GM12864 (cell line): ENCODE measurements at regions not wholly inside any gene's neighbourhood (a gene's known extent, or its start where the extent isn't known, plus 50 kb on each side); places are given as distances from the start of the nearest gene placed in this dataset.

ENCODE experiments used
- DNase-seq: peaks from one replicate; pipeline ENCODE4 v3.0.0-alpha.2; 2011; ENCODE audit warnings: low read depth
- H3K4me3 ChIP-seq: 2 replicates; pipeline ENCODE4 v1.5.1; 2011; ENCODE audit warnings: mild to moderate bottlenecking, low read depth, low read length, control low read depth
- CTCF ChIP-seq: IDR thresholded peaks from 2 replicates; pipeline ENCODE4 v1.5.1; 2011; ENCODE audit warnings: low read depth, mild to moderate bottlenecking, moderate library complexity, low read length, control low read depth, inconsistent platforms; ENCODE audit errors: missing control alignments

GRCh38 chr11:98549571-98549970 is 471.2 kb upstream of the CNTN5 start:
- no peak for TF ChIP-seq CTCF
- DNase-seq, result no peak
- no peak overlapping the region for H3K4me3 ChIP-seq

GRCh38 chr11:98559961-98560360 is 460.8 kb upstream of the CNTN5 start:
- no peak overlapping the region for H3K4me3 ChIP-seq
- TF ChIP-seq CTCF, result no peak
- DNase-seq, result no peak

GRCh38 chr11:98561252-98561651 is 459.5 kb upstream of the CNTN5 start:
- DNase-seq, result no peak
- H3K4me3 ChIP-seq, result no peak overlapping the region
- TF ChIP-seq CTCF, result no peak

- DNase-seq, result no peak
- no peak overlapping the region for H3K4me3 ChIP-seq
- TF ChIP-seq CTCF, result no peak
Measured at GRCh38 chr11:98561877-98562395, 458.8 kb upstream of the CNTN5 start.

GRCh38 chr11:98564233-98564632 is 456.5 kb upstream of the CNTN5 start:
- DNase-seq, result no peak
- no peak overlapping the region for H3K4me3 ChIP-seq
- no peak for TF ChIP-seq CTCF

GRCh38 chr11:98564881-98565280 is 455.9 kb upstream of the CNTN5 start:
- no peak for TF ChIP-seq CTCF
- no peak for DNase-seq
- H3K4me3 ChIP-seq, result no peak overlapping the region

- TF ChIP-seq CTCF, result no peak
- H3K4me3 ChIP-seq, result no peak overlapping the region
- no peak for DNase-seq
Measured at GRCh38 chr11:98565311-98565710, 455.4 kb upstream of the CNTN5 start.
